ENCODE measurements at regions not wholly inside any gene's neighbourhood (a gene's known extent, or its start where the extent isn't known, plus 50 kb on each side); places are given as distances from the start of the nearest gene placed in this dataset.

DNA sequence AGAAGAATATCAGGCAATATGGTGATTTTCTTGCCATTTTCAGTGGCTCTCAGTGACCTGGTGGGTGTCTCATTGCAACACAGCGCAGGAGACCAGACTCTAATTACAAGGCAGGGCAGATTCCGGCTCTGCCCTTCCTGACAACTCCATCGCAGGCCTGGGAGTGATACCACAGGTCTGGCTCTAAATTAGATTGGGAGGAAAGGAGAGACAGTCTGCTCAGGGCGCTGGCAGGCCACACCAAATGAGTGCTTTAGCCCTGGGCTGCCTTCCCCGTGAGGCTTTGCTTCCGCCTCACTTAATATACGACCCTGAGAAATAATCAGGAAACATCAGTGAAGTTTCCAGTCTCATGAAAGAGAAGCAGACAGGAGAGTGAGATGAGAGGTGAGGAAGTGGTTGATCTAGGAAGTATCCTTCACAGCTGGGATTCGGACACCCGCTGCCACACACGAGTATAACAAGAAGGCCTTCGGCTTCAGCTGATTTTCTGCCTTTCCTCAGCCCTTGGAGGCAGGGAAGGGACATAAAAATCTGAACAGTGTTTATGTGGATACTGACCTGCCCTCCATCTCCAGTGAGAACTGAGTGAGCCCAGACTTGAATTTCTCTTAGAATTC lies 73.7 kb upstream of the PROK2 start:
- Mint-ChIP-seq H3K4me1 (peaks cover 10% of the 10 kb centered on the region), H3K27ac (no peak overlapping the region), H3K9me3 (ENCODE audit: low read depth) (no peaks in the 10 kb centered on the region), H3K27me3 (peaks cover 11% of the 10 kb centered on the region), H3K36me3 (ENCODE audit: low read depth) (no peaks in the 10 kb centered on the region), H3K4me3 (no peak overlapping the region)
- ChIA-PET CTCF (interaction anchor here (0.9 to 3.9 kb wide), 12 partner anchors 16 to 964 kb away, joined by 3 to 24 read pairs (median 4); no protein-coding TSS in a partner anchor), POLR2A (no interaction called here)
- DNase-seq (no peak), ATAC-seq (no peak)
- intact Hi-C loops (cut with DNase I, micrococcal nuclease), result loop anchor here (1.0 kb wide), 2 partner anchors 128 to 147 kb away; no protein-coding TSS in a partner anchor

DNA sequence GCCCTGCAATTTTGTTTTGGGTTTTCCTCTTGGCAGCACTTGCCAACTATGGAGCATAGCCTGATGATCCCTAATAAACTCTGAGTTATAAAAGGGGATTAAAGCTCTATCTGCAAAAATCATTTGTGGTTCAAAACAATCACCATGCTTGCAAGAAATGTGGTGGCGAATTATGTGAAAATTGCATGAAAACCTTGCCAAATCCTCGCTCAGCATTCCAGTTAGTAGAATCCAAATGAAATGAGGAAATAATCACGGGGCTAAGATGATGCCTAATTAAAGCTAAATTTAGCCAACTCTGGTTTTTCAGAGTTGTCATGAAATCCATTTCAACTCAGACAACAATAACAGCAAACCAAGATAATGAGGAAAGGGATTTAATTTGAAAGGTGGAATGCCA lies 73.0 kb upstream of the PROK2 start:
- Mint-ChIP-seq H3K36me3 (ENCODE audit: low read depth) (no peaks in the 10 kb centered on the region), H3K27me3 (peaks cover 10% of the 10 kb centered on the region), H3K4me1 (peaks cover 10% of the 10 kb centered on the region), H3K4me3 (no peak overlapping the region), H3K27ac (no peak overlapping the region), H3K9me3 (ENCODE audit: low read depth) (no peaks in the 10 kb centered on the region)
- ChIA-PET POLR2A (no interaction called here), CTCF (interaction anchor here (1.0 to 3.9 kb wide), 3 partner anchors 128 to 149 kb away, joined by 4 to 24 read pairs (median 23); no protein-coding TSS in a partner anchor)
- DNase-seq (no peak), ATAC-seq (no peak)
- intact Hi-C loops (cut with DNase I, micrococcal nuclease), result no loop called here

DNA sequence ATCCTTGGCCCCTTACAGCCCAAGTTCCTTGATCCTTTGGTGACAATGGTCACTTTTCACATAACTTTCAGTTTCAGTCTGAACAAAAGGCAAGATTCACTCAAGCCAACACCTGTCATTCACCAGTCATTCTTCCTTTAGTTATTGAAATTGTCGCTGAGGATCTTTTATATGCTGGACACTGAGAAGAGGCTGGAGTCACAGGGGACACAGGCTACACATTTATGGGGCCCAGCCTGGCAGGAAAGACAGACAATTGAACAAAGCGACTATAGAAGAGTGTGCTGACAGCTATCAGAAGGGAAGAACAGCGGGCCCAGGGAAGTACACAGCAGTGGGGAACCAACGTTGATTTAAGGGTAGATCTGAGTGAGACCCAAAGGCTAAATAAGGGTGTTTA lies 69.8 kb upstream of the PROK2 start:
- Mint-ChIP-seq H3K4me3 (no peak overlapping the region), H3K4me1 (peaks cover 10% of the 10 kb centered on the region), H3K9me3 (ENCODE audit: low read depth) (no peaks in the 10 kb centered on the region), H3K36me3 (ENCODE audit: low read depth) (no peaks in the 10 kb centered on the region), H3K27me3 (peaks cover 5% of the 10 kb centered on the region), H3K27ac (no peak overlapping the region)
- ChIA-PET CTCF (interaction anchor here (1.1 kb wide), 1 partner anchor 13 kb away, joined by 3 read pairs; no protein-coding TSS in a partner anchor), POLR2A (no interaction called here)
- ATAC-seq, result no peak
- no peak for DNase-seq
- intact Hi-C loops (cut with DNase I, micrococcal nuclease), result no loop called here

DNA sequence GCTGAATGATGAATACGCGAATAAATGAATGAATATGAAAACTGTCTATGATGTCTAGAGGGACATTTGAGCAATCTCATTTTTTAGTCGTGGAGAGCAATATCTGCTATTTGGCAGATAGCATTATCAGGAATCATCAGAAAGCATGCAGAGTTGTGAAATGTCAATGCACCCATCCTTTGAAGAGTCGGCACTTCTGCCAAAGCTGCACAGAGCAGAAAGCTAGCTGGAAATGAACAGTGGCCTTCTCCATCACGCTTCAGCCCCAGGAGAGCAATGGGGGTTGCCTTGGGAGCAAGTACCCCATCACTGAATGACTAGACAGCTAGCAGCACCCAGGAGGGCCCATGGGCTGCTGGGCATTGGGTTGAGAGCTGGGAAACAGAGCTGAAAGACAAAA lies 69.1 kb upstream of the PROK2 start:
- peaks cover 7% of the 10 kb centered on the region for H3K4me1 Mint-ChIP-seq
- H3K9me3 Mint-ChIP-seq (ENCODE audit: low read depth), result no peaks in the 10 kb centered on the region
- H3K27ac Mint-ChIP-seq, result no peak overlapping the region
- DNase-seq (no peak), ATAC-seq (no peak)
- H3K4me3 Mint-ChIP-seq, result no peak overlapping the region
- ChIA-PET CTCF (interaction anchor here (0.6 to 1.1 kb wide), 3 partner anchors 14 to 1538 kb away, joined by 3 to 4 read pairs (median 3); no protein-coding TSS in a partner anchor), POLR2A (no interaction called here)
- peaks cover 5% of the 10 kb centered on the region for H3K27me3 Mint-ChIP-seq
- H3K36me3 Mint-ChIP-seq (ENCODE audit: low read depth), result no peaks in the 10 kb centered on the region
- intact Hi-C loops (cut with DNase I, micrococcal nuclease), result no loop called here

DNA sequence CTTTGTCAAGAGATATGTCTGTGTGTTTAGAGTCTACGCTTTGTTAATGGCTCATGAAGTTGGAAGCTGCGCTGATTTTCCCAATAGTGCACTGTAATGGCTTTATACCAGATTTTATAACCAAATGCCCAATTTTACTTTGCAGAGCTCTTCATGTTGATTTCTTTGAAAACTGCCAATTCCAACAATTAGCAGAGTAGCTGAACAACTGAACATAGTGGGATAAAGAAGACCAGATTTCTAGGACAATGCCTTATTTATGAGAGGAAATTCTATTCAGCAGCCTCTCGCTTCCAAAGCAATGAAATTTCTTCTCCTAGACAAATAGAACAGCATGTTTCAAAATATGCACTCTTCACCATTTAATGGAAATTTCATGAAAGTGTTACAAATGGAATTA lies 66.9 kb upstream of the PROK2 start:
- no peaks in the 10 kb centered on the region for H3K36me3 Mint-ChIP-seq (ENCODE audit: low read depth)
- no peak for DNase-seq
- peaks cover 5% of the 10 kb centered on the region for H3K27me3 Mint-ChIP-seq
- intact Hi-C loops (cut with DNase I, micrococcal nuclease), result no loop called here
- ChIA-PET CTCF (no interaction called here), POLR2A (no interaction called here)
- H3K9me3 Mint-ChIP-seq (ENCODE audit: low read depth), result no peaks in the 10 kb centered on the region
- H3K27ac Mint-ChIP-seq, result no peak overlapping the region
- H3K4me1 Mint-ChIP-seq, result no peaks in the 10 kb centered on the region
- no peak for ATAC-seq
- H3K4me3 Mint-ChIP-seq, result no peak overlapping the region

DNA sequence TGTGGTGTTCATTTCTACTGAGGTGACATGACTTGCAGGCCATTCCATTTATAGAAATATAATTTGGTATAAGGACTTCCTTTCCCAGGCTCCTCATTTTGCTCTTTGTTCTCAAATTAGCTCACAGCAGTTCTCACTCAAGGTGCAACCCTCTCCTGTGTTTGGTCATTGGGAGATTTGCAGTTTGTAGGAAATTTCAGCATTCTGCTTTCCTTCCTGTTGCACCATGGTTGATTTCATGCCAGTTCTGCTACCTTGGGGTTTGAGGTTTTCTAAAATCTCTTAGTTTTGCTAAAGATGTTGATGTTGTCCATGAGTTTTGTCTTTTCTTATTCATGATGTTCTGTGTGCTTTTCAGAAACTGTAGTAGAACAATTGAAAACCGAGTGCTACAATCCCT lies 65.7 kb upstream of the PROK2 start:
- no peaks in the 10 kb centered on the region for H3K36me3 Mint-ChIP-seq (ENCODE audit: low read depth)
- H3K4me1 Mint-ChIP-seq, result no peaks in the 10 kb centered on the region
- H3K9me3 Mint-ChIP-seq (ENCODE audit: low read depth), result no peaks in the 10 kb centered on the region
- H3K27ac Mint-ChIP-seq, result no peak overlapping the region
- no peak overlapping the region for H3K4me3 Mint-ChIP-seq
- peaks cover 5% of the 10 kb centered on the region for H3K27me3 Mint-ChIP-seq
- ChIA-PET POLR2A (no interaction called here), CTCF (no interaction called here)
- intact Hi-C loops (cut with DNase I, micrococcal nuclease), result no loop called here
- ATAC-seq (no peak), DNase-seq (no peak)

DNA sequence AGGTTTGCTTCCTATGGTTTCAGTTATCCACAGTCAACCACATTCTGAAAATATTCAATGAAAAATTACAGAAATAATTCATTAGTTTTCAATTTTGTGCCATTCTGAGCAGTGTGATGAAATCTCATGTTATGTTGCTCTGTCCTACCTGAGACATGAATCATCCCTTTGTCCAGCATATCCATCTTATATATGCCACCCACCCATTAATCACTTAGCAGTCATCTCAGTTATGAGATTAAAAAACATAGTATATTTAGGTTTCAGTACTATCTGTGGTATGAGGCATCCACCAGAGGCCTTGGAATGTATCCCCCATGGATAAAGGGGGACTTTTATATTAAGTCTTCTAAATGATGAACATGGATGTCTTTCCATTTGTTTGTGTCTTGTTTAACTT lies 64.7 kb upstream of the PROK2 start:
- Mint-ChIP-seq H3K36me3 (ENCODE audit: low read depth) (no peaks in the 10 kb centered on the region), H3K4me1 (no peaks in the 10 kb centered on the region), H3K9me3 (ENCODE audit: low read depth) (no peaks in the 10 kb centered on the region), H3K27ac (no peak overlapping the region), H3K27me3 (peaks cover 5% of the 10 kb centered on the region), H3K4me3 (no peak overlapping the region)
- CTCF ChIA-PET, result no interaction called here
- ATAC-seq (no peak), DNase-seq (no peak)
- POLR2A ChIA-PET, result no interaction called here
- intact Hi-C loops (cut with DNase I, micrococcal nuclease), result no loop called here

DNA sequence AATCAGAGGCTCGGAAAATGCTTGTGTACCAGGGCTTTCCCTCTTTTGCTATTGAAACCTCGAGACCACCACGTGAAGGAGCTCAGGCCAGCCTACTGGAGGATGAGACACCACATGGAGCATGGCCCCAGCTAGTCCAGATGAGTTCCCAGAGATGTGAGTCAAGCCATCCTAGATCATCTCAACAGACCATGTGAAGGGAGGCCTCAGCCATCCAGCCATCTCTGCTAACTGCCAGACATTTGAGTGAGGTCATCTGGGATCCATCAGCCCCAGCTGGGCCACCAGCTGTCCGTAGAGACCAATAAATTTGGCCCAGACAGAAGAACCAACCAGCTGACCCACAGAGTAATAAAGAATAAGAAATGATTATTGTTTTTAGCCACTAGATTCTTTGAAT lies 62.8 kb upstream of the PROK2 start:
- no peaks in the 10 kb centered on the region for H3K9me3 Mint-ChIP-seq (ENCODE audit: low read depth)
- ATAC-seq (no peak), DNase-seq (no peak)
- no peaks in the 10 kb centered on the region for H3K36me3 Mint-ChIP-seq (ENCODE audit: low read depth)
- peaks cover 5% of the 10 kb centered on the region for H3K27me3 Mint-ChIP-seq
- no peaks in the 10 kb centered on the region for H3K4me1 Mint-ChIP-seq
- intact Hi-C loops (cut with DNase I, micrococcal nuclease), result no loop called here
- ChIA-PET CTCF (interaction anchor here (0.5 kb wide), 1 partner anchor 351 kb away, joined by 3 read pairs; no protein-coding TSS in a partner anchor), POLR2A (no interaction called here)
- no peak overlapping the region for H3K27ac Mint-ChIP-seq
- no peak overlapping the region for H3K4me3 Mint-ChIP-seq

DNA sequence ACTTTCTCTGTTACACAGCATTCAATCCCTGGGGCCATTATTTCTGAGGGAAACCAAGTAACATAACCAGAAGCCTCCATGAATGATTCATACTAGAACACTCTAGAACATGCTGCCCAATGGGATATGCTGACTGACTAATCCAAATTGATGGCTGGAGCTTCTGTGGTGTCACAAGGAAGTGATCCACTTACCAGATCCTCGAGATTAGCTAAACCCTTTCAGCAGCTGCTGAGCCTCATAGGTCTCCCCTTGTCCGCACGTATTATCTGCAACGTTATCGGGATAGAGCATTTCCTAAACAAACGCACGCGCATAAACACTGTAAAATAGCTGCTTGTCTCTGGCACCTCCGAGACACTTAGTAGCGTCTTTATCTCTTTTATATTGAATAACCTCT lies 61.2 kb upstream of the PROK2 start:
- POLR2A ChIA-PET, result no interaction called here
- no peaks in the 10 kb centered on the region for H3K9me3 Mint-ChIP-seq (ENCODE audit: low read depth)
- H3K4me1 Mint-ChIP-seq, result no peaks in the 10 kb centered on the region
- DNase-seq, result no peak
- intact Hi-C loops (cut with DNase I, micrococcal nuclease), result no loop called here
- ATAC-seq, result no peak
- H3K27ac Mint-ChIP-seq, result no peak overlapping the region
- no peak overlapping the region for H3K4me3 Mint-ChIP-seq
- CTCF ChIA-PET, result interaction anchor here (0.5 to 1.1 kb wide), 3 partner anchors 13 to 808 kb away, joined by 3 to 5 read pairs (median 4); no protein-coding TSS in a partner anchor
- H3K36me3 Mint-ChIP-seq (ENCODE audit: low read depth), result no peaks in the 10 kb centered on the region
- peaks cover 5% of the 10 kb centered on the region for H3K27me3 Mint-ChIP-seq

- Mint-ChIP-seq H3K4me1 (no peaks in the 10 kb centered on the region), H3K27me3 (no peaks in the 10 kb centered on the region), H3K9me3 (ENCODE audit: low read depth) (no peaks in the 10 kb centered on the region), H3K27ac (no peak overlapping the region), H3K36me3 (ENCODE audit: low read depth) (no peaks in the 10 kb centered on the region), H3K4me3 (no peak overlapping the region)
- intact Hi-C loops (cut with DNase I, micrococcal nuclease), result no loop called here
- POLR2A ChIA-PET, result interaction anchor here (0.7 kb wide), 1 partner anchor 45 kb away, joined by 3 read pairs; no protein-coding TSS in a partner anchor
- ATAC-seq (no peak), DNase-seq (no peak)
- CTCF ChIA-PET, result interaction anchor here (0.7 kb wide), 1 partner anchor 155 kb away, joined by 3 read pairs; no protein-coding TSS in a partner anchor
Measured at GRCh38 chr3:71843071-71843470, 58.1 kb upstream of the PROK2 start.

GRCh38 chr3:71838406-71838805 lies 53.5 kb upstream of the PROK2 start:
- CTCF ChIA-PET, result no interaction called here
- H3K36me3 Mint-ChIP-seq (ENCODE audit: low read depth), result no peaks in the 10 kb centered on the region
- intact Hi-C loops (cut with DNase I, micrococcal nuclease), result no loop called here
- H3K4me1 Mint-ChIP-seq, result no peaks in the 10 kb centered on the region
- DNase-seq (no peak), ATAC-seq (no peak)
- H3K27me3 Mint-ChIP-seq, result no peaks in the 10 kb centered on the region
- H3K9me3 Mint-ChIP-seq (ENCODE audit: low read depth), result no peaks in the 10 kb centered on the region
- H3K27ac Mint-ChIP-seq, result no peak overlapping the region
- no peak overlapping the region for H3K4me3 Mint-ChIP-seq
- POLR2A ChIA-PET, result no interaction called here
